GM12875 (cell line): ENCODE measurements at regions not wholly inside any gene's neighbourhood (a gene's known extent, or its start where the extent isn't known, plus 50 kb on each side); places are given as distances from the start of the nearest gene placed in this dataset.
A peak's percentile ranks its signal among the peaks of the same experiment; 100 is the strongest.

ENCODE experiments used
- H3K4me3 ChIP-seq: one replicate; pipeline ENCODE4 v1.5.1; 2011; ENCODE audit warnings: low read depth, low read length, control low read depth
- CTCF ChIP-seq: IDR thresholded peaks from 2 replicates; pipeline ENCODE4 v1.5.1; 2011; ENCODE audit warnings: low read depth, mild to moderate bottlenecking, control low read depth, inconsistent platforms, low read length, moderate library complexity, borderline replicate concordance; ENCODE audit not compliant: insufficient read depth

GRCh38 chr21:43273016-43273707, 104.4 kb downstream of the CRYAA start:
- H3K4me3 ChIP-seq, result no peak overlapping the region
- no peak for TF ChIP-seq CTCF

GRCh38 chr21:43272591-43272990, 103.8 kb downstream of the CRYAA start:
- no peak for TF ChIP-seq CTCF
- no peak overlapping the region for H3K4me3 ChIP-seq

- TF ChIP-seq CTCF, result no peak
- no peak overlapping the region for H3K4me3 ChIP-seq
Measured at GRCh38 chr21:43271452-43272020, 102.7 kb downstream of the CRYAA start.

- H3K4me3 ChIP-seq, result no peak overlapping the region
- no peak for TF ChIP-seq CTCF
Measured at GRCh38 chr21:43270800-43271301, 102.0 kb downstream of the CRYAA start.

GRCh38 chr21:43269957-43270705, 101.3 kb downstream of the CRYAA start:
- TF ChIP-seq CTCF, result no peak
- no peak overlapping the region for H3K4me3 ChIP-seq

GRCh38 chr21:43269440-43269839, 100.6 kb downstream of the CRYAA start:
- H3K4me3 ChIP-seq, result no peak overlapping the region
- peak; percentile 69 for TF ChIP-seq CTCF
